GM21526 (cell line): ENCODE measurements at regions not wholly inside any gene's neighbourhood (a gene's known extent, or its start where the extent isn't known, plus 50 kb on each side); places are given as distances from the start of the nearest gene placed in this dataset.
"Not testable (repeated sequence)": the region's sequence is repeated elsewhere in the genome, so short reads cannot be mapped to it uniquely, and the experiment has no call there.

Experiments used
- ATAC-seq: cut with Tn5 transposase; IDR thresholded peaks from one replicate; pipeline ENCODE4 v1.9.1; 2021; ENCODE audit warnings: moderate library complexity; ENCODE audit not compliant: unreplicated experiment, low FRiP score

- ATAC-seq, result no peak
Observed at GRCh38 chr12:126897778-126898177, 1369.2 kb upstream of the TMEM132C start.

- no peak for ATAC-seq
Observed at GRCh38 chr12:126898562-126898961, 1368.4 kb upstream of the TMEM132C start.

- ATAC-seq, result no peak
Observed at GRCh38 chr12:126899926-126900792, 1366.8 kb upstream of the TMEM132C start.

GRCh38 chr12:126903027-126903876, 1363.7 kb upstream of the TMEM132C start:
- no peak for ATAC-seq

GRCh38 chr12:126905752-126906151, 1361.2 kb upstream of the TMEM132C start:
- no peak for ATAC-seq

- ATAC-seq, result no peak
Observed at GRCh38 chr12:126907900-126908764, 1358.8 kb upstream of the TMEM132C start.

GRCh38 chr12:126908765-126909142, 1358.2 kb upstream of the TMEM132C start:
- ATAC-seq, result no peak

GRCh38 chr12:126910570-126910969, 1356.4 kb upstream of the TMEM132C start:
- no peak for ATAC-seq

GRCh38 chr12:126912111-126912510, 1354.9 kb upstream of the TMEM132C start:
- ATAC-seq, result no peak

- no peak for ATAC-seq
Observed at GRCh38 chr12:126914170-126914793, 1352.7 kb upstream of the TMEM132C start.

GRCh38 chr12:126915309-126915708, 1351.7 kb upstream of the TMEM132C start:
- no peak for ATAC-seq

- ATAC-seq, result no peak
Observed at GRCh38 chr12:126926023-126926594, 1340.9 kb upstream of the TMEM132C start.

GRCh38 chr12:126930234-126930633, 1336.7 kb upstream of the TMEM132C start:
- no peak for ATAC-seq

- ATAC-seq, result no peak
Observed at GRCh38 chr12:126932156-126932555, 1334.8 kb upstream of the TMEM132C start.

GRCh38 chr12:126935435-126935834, 1331.5 kb upstream of the TMEM132C start:
- no peak for ATAC-seq

- ATAC-seq, result no peak
Observed at GRCh38 chr12:126936181-126936851, 1330.7 kb upstream of the TMEM132C start.

GRCh38 chr12:126937431-126937830, 1329.5 kb upstream of the TMEM132C start:
- no peak for ATAC-seq

- no peak for ATAC-seq
Observed at GRCh38 chr12:126944684-126945083, 1322.3 kb upstream of the TMEM132C start.

GRCh38 chr12:126946958-126947357, 1320.0 kb upstream of the TMEM132C start:
- ATAC-seq, result not testable (repeated sequence)
